ENCODE measurements at regions not wholly inside any gene's neighbourhood (a gene's known extent, or its start where the extent isn't known, plus 50 kb on each side); places are given as distances from the start of the nearest gene placed in this dataset.

DNA sequence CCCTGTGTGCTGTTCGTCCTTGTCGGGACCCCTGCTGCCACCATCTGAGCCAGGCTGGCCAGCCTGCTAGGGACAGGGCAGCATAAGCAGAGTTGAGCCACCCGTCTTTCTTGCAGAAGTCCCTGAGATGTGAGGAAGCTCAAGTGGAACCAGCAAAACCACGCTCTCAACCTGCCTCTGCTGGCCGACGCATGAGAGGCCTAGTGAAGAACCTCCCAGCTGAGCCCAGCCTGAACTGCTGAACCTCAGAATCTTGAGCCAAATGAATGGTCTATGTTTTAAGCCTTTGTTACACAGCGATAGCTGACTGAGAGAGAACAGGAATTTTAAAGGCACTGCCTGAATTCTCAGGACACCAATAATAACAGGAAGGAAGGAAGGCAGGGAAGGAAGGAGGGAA lies 98.9 kb upstream of the ADRA2C start:
- no peaks in the 10 kb centered on the region for H3K9me3 ChIP-seq
- intact Hi-C loops (cut with DNase I) = no loop called here
- no peak overlapping the region for H3K4me3 ChIP-seq
- no peaks in the 10 kb centered on the region for H3K36me3 ChIP-seq
- DNase-seq (ENCODE audit: extremely low spot score in 2 of 2) = no peak
- TF ChIP-seq POLR2AphosphoS5 (IDR thresholded peaks at IDR 0.05; ENCODE audit: insufficient read depth in 1 of 2, low read depth in 1 of 2) (no peak), POLR2A (IDR thresholded peaks at IDR 0.05) (no peak)
- TF ChIP-seq, protein P1, sequence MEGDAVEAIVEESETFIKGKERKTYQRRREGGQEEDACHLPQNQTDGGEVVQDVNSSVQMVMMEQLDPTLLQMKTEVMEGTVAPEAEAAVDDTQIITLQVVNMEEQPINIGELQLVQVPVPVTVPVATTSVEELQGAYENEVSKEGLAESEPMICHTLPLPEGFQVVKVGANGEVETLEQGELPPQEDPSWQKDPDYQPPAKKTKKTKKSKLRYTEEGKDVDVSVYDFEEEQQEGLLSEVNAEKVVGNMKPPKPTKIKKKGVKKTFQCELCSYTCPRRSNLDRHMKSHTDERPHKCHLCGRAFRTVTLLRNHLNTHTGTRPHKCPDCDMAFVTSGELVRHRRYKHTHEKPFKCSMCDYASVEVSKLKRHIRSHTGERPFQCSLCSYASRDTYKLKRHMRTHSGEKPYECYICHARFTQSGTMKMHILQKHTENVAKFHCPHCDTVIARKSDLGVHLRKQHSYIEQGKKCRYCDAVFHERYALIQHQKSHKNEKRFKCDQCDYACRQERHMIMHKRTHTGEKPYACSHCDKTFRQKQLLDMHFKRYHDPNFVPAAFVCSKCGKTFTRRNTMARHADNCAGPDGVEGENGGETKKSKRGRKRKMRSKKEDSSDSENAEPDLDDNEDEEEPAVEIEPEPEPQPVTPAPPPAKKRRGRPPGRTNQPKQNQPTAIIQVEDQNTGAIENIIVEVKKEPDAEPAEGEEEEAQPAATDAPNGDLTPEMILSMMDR (IDR thresholded peaks at IDR 0.05) = no peak
- H3K4me1 ChIP-seq = no peaks in the 10 kb centered on the region
- H3K27ac ChIP-seq = no peak overlapping the region
- H3K27me3 ChIP-seq = no peaks in the 10 kb centered on the region

DNA sequence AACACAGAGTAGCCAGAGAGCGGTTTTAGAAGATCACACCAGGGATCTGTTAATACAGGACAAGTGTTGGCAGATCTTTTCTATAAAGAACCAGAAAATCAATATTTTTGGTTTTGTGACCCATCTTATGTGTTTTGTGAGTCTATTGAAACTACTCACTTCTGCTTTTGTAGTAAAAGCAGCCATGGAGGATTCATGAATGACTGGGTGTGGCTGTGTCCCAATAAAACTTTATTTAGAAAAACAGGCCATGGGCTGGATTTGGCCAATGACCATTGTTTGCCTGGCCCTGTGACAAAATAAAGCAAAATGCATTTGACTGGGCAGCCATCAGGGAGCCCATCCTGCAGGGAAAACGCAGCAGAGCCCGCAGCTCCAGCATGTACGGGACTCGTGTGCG lies 99.9 kb upstream of the ADRA2C start:
- no peaks in the 10 kb centered on the region for H3K4me1 ChIP-seq
- no peak for TF ChIP-seq POLR2A (IDR thresholded peaks at IDR 0.05)
- TF ChIP-seq POLR2AphosphoS5 (IDR thresholded peaks at IDR 0.05; ENCODE audit: insufficient read depth in 1 of 2, low read depth in 1 of 2) = no peak
- TF ChIP-seq, protein P1 (IDR thresholded peaks at IDR 0.05) = no peak
- no peak overlapping the region for H3K27ac ChIP-seq
- intact Hi-C loops (cut with DNase I) = no loop called here
- H3K36me3 ChIP-seq = no peaks in the 10 kb centered on the region
- H3K9me3 ChIP-seq = no peaks in the 10 kb centered on the region
- no peak overlapping the region for H3K4me3 ChIP-seq
- H3K27me3 ChIP-seq = no peaks in the 10 kb centered on the region
- DNase-seq (ENCODE audit: extremely low spot score in 2 of 2) = no peak

DNA sequence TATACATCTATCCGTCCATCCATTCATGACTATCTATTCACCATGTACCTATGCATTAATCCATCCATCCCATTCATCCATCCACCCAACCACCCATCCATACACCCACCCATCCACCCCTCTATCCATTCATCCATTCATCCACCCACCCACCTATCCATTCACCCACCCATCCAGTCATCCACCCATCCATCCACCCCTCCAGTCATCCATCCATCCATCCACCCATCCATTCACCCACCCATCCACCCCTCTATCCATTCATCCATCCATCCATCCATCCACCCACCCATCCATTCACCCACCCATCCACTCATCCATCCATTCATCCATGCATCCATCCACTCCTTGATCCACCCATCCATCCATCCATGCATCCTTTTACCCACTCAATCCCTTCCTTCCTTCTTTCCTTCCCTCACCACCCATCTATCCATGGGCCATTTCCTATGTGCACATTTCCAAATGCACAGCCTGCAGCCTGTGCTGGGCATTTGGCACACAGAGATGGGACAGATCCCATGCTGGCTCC lies 100.8 kb upstream of the ADRA2C start:
- Histone ChIP-seq H3K9me3 (no peaks in the 10 kb centered on the region), H3K27me3 (no peaks in the 10 kb centered on the region), H3K4me3 (no peak overlapping the region), H3K27ac (no peak overlapping the region), H3K4me1 (no peaks in the 10 kb centered on the region), H3K36me3 (no peaks in the 10 kb centered on the region)
- TF ChIP-seq POLR2AphosphoS5 (IDR thresholded peaks at IDR 0.05; ENCODE audit: insufficient read depth in 1 of 2, low read depth in 1 of 2) (no peak), POLR2A (IDR thresholded peaks at IDR 0.05) (no peak)
- TF ChIP-seq, protein P1 (IDR thresholded peaks at IDR 0.05) = no peak
- intact Hi-C loops (cut with DNase I) = no loop called here
- DNase-seq (ENCODE audit: extremely low spot score in 2 of 2) = no peak

DNA sequence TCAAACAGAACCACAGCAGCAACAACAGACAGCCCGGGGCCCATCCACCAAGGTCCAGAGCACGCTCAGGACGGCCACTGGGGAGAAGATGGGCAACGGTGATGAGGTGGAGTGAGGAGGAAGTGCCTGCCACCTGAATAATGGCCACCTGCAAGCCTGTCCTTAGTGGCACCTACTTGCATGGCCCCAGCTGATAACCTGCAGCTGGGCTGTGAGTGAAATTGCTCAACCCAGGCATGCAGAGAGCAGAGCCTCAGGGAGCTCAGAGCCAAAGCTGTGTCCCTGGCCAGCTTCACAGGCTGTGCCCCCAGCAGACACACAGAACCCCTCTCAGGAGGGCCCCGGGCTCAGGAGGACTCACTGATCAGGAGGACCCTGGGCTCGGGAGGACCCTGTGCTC lies 102.4 kb upstream of the ADRA2C start:
- no peaks in the 10 kb centered on the region for H3K27me3 ChIP-seq
- no peak for DNase-seq (ENCODE audit: extremely low spot score in 2 of 2)
- no peaks in the 10 kb centered on the region for H3K36me3 ChIP-seq
- no peak for TF ChIP-seq POLR2AphosphoS5 (IDR thresholded peaks at IDR 0.05; ENCODE audit: insufficient read depth in 1 of 2, low read depth in 1 of 2)
- TF ChIP-seq POLR2A (IDR thresholded peaks at IDR 0.05) = no peak
- TF ChIP-seq, protein P1 (IDR thresholded peaks at IDR 0.05) = no peak
- H3K9me3 ChIP-seq = no peaks in the 10 kb centered on the region
- intact Hi-C loops (cut with DNase I) = no loop called here
- peaks cover 2% of the 10 kb centered on the region for H3K4me1 ChIP-seq
- no peak overlapping the region for H3K27ac ChIP-seq
- no peak overlapping the region for H3K4me3 ChIP-seq

DNA sequence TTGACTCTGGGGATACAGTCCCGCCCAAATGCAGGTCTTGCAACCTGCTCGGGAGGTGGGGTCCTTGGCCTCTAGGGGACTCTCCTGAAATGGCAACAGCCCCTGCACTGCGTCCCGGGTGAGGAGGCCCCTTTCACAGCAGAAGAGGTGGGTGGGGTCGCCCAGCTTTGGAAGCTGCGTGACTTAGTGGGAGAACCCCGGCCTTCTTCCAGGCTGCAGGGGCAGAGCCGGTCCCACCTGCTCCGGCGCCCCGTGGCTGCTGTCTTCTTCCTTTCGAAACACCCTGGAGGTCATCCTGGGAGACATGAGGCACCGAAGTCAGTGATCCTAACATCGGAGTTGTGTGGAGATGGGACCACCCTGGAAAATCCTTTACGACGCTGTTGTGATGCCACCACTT lies 103.7 kb upstream of the ADRA2C start:
- no peaks in the 10 kb centered on the region for H3K9me3 ChIP-seq
- DNase-seq (ENCODE audit: extremely low spot score in 2 of 2) = no peak
- H3K4me3 ChIP-seq = no peak overlapping the region
- intact Hi-C loops (cut with DNase I) = no loop called here
- peaks cover 14% of the 10 kb centered on the region for H3K4me1 ChIP-seq
- H3K27me3 ChIP-seq = no peaks in the 10 kb centered on the region
- no peak overlapping the region for H3K27ac ChIP-seq
- TF ChIP-seq POLR2AphosphoS5 (IDR thresholded peaks at IDR 0.05; ENCODE audit: insufficient read depth in 1 of 2, low read depth in 1 of 2) = no peak
- TF ChIP-seq POLR2A (IDR thresholded peaks at IDR 0.05) = no peak
- TF ChIP-seq, protein P1 (IDR thresholded peaks at IDR 0.05) = no peak
- H3K36me3 ChIP-seq = no peaks in the 10 kb centered on the region
